Thyroid gland (tissue), 4 donors: ENCODE measurements at regions not wholly inside any gene's neighbourhood (a gene's known extent, or its start where the extent isn't known, plus 50 kb on each side); places are given as distances from the start of the nearest gene placed in this dataset.

ENCODE experiments used
- DNase-seq, 2 donors: peaks; one replicate each; pipeline ENCODE4 v3.0.0-alpha.2; 2019
- H3K27ac ChIP-seq, 3 donors: fragments of 200-600 bp; sonication (generic); 1 replicate in 2 of 3; 2 replicates in 1 of 3; pipeline ENCODE4 v1.5.1; 2016 to 2019; ENCODE audit warnings: mild to moderate bottlenecking in 1 of 3, moderate library complexity in 1 of 3
- H3K27me3 ChIP-seq: fragments of 200-600 bp; sonication (generic); one replicate; pipeline ENCODE4 v1.5.1; 2019
- H3K36me3 ChIP-seq, 2 donors: fragments of 200-600 bp; sonication (generic); one replicate each; pipeline ENCODE4 v1.5.1; 2016 to 2019
- H3K4me1 ChIP-seq, 2 donors: fragments of 200-600 bp; sonication (generic); one replicate each; pipeline ENCODE4 v1.5.1; 2017 to 2019
- H3K4me3 ChIP-seq, 3 donors: fragments of 200-600 bp; sonication (generic); replicated peaks in 1 of 3; 1 replicate in 2 of 3; 2 replicates in 1 of 3; pipeline ENCODE4 v1.5.1; 2016; ENCODE audit warnings: mild to moderate bottlenecking in 1 of 3
- H3K9me3 ChIP-seq: fragments of 200-600 bp; sonication (generic); one replicate; pipeline ENCODE4 v1.5.1; 2017
- CTCF ChIP-seq, 6 experiments: fragments of 200-600 bp in 3 of 6; fragments of 450-650 bp in 3 of 6; sonication (generic) in 3 of 6; IDR thresholded peaks; one replicate each; pipeline ENCODE4 v1.5.1; 2016 to 2019; ENCODE audit warnings: antibody characterized with exemption in 6 of 6, mild to moderate bottlenecking in 2 of 6, inconsistent platforms in 1 of 6, moderate library complexity in 1 of 6
- POLR2A ChIP-seq, 2 donors: fragments of 450-650 bp; IDR thresholded peaks; one replicate each; pipeline ENCODE4 v1.6.1; 2017; ENCODE audit warnings: antibody characterized with exemption in 2 of 2, mild to moderate bottlenecking in 2 of 2, moderate library complexity in 1 of 2
- WGBS, 2 donors: methylation state at CpG; one replicate each; pipeline ENCODE4 v1.1.5; 2017; 5-methylcytosine and 5-hydroxymethylcytosine counted together
- intact Hi-C: fragments of 100-400 bp; cut with DNase I; formaldehyde crosslinking; loops from one replicate; pipeline ENCODE4 v1.15.1; 2023

- H3K9me3 ChIP-seq = no peaks in the 10 kb centered on the region
- H3K27me3 ChIP-seq = no peaks in the 10 kb centered on the region
- H3K36me3 ChIP-seq = no peaks in the 10 kb centered on the region
- no peaks in the 10 kb centered on the region for H3K4me1 ChIP-seq
- 74 to 93% methylated on average over 4 of the region's 4 CpGs for WGBS, 2 donors
- no peak overlapping the region for H3K27ac ChIP-seq
- no peak overlapping the region for H3K4me3 ChIP-seq
- no peak for DNase-seq
- no peak for TF ChIP-seq POLR2A (IDR thresholded peaks at IDR 0.05)
- no peak for TF ChIP-seq CTCF (IDR thresholded peaks at IDR 0.05)
- intact Hi-C loops = no loop called here
These were observed 396.9 kb downstream of the AGTPBP1 start for GRCh38 chr9:85344901-85345300.

- intact Hi-C loops = loop anchor here (10.0 kb wide), 1 partner anchor 55 kb away; no protein-coding TSS in a partner anchor
- H3K27ac ChIP-seq = no peak overlapping the region
These were observed 402.4 kb downstream of the AGTPBP1 start for GRCh38 chr9:85339338-85339737.

GRCh38 chr9:85334228-85334627 lies 407.5 kb downstream of the AGTPBP1 start:
- intact Hi-C loops = loop anchor here (10.0 kb wide), 1 partner anchor 61 kb away; no protein-coding TSS in a partner anchor
- no peak overlapping the region for H3K4me3 ChIP-seq
- no peaks in the 10 kb centered on the region for H3K4me1 ChIP-seq
- no peaks in the 10 kb centered on the region for H3K27me3 ChIP-seq
- H3K9me3 ChIP-seq = no peaks in the 10 kb centered on the region
- WGBS, 2 donors = 84 to 86% methylated on average over 2 of the region's 2 CpGs
- DNase-seq = no peak
- TF ChIP-seq CTCF (IDR thresholded peaks at IDR 0.05) (no peak), POLR2A (IDR thresholded peaks at IDR 0.05) (no peak)
- no peak overlapping the region for H3K27ac ChIP-seq
- H3K36me3 ChIP-seq = no peaks in the 10 kb centered on the region

More at GRCh38 chr9:85339338-85339737, 402.4 kb downstream of the AGTPBP1 start:
- H3K36me3 ChIP-seq = no peaks in the 10 kb centered on the region
- H3K9me3 ChIP-seq = no peaks in the 10 kb centered on the region
- no peaks in the 10 kb centered on the region for H3K4me1 ChIP-seq
- no peak for DNase-seq
- TF ChIP-seq POLR2A (IDR thresholded peaks at IDR 0.05) = no peak
- no peaks in the 10 kb centered on the region for H3K27me3 ChIP-seq
- 48 to 49% methylated on average over 2 of the region's 2 CpGs for WGBS, 2 donors
- H3K4me3 ChIP-seq = no peak overlapping the region

- H3K4me1 ChIP-seq = no peaks in the 10 kb centered on the region
- DNase-seq = no peak
- H3K9me3 ChIP-seq = no peaks in the 10 kb centered on the region
- H3K4me3 ChIP-seq = no peak overlapping the region
- intact Hi-C loops = loop anchor here (10.0 kb wide), 1 partner anchor 62 kb away; no protein-coding TSS in a partner anchor
- no peaks in the 10 kb centered on the region for H3K27me3 ChIP-seq
- WGBS, 2 donors = 80 to 83% methylated on average over 4 of the region's 4 CpGs
- TF ChIP-seq POLR2A (IDR thresholded peaks at IDR 0.05) (no peak), CTCF (IDR thresholded peaks at IDR 0.05) (no peak)
- H3K36me3 ChIP-seq = no peaks in the 10 kb centered on the region
- no peak overlapping the region for H3K27ac ChIP-seq
These were observed 409.3 kb downstream of the AGTPBP1 start for GRCh38 chr9:85332487-85332886.

- no peaks in the 10 kb centered on the region for H3K4me1 ChIP-seq
- 57 to 62% methylated on average over 1 of the region's 1 CpG for WGBS, 2 donors
- H3K27me3 ChIP-seq = no peaks in the 10 kb centered on the region
- no peak overlapping the region for H3K4me3 ChIP-seq
- no peak for DNase-seq
- H3K9me3 ChIP-seq = no peaks in the 10 kb centered on the region
- H3K36me3 ChIP-seq = no peaks in the 10 kb centered on the region
- H3K27ac ChIP-seq = no peak overlapping the region
- intact Hi-C loops = loop anchor here (10.0 kb wide), 1 partner anchor 63 kb away; no protein-coding TSS in a partner anchor
- no peak for TF ChIP-seq CTCF (IDR thresholded peaks at IDR 0.05)
- TF ChIP-seq POLR2A (IDR thresholded peaks at IDR 0.05) = no peak
These were observed 410.1 kb downstream of the AGTPBP1 start for GRCh38 chr9:85331626-85332025.

- 74 to 95% methylated on average over 4 of the region's 4 CpGs for WGBS, 2 donors
- no peak overlapping the region for H3K4me3 ChIP-seq
- no peak overlapping the region for H3K27ac ChIP-seq
- no peak for DNase-seq
- H3K36me3 ChIP-seq = no peaks in the 10 kb centered on the region
- H3K4me1 ChIP-seq = no peaks in the 10 kb centered on the region
- TF ChIP-seq CTCF (IDR thresholded peaks at IDR 0.05) = no peak
- no peak for TF ChIP-seq POLR2A (IDR thresholded peaks at IDR 0.05)
- no peaks in the 10 kb centered on the region for H3K9me3 ChIP-seq
- H3K27me3 ChIP-seq = no peaks in the 10 kb centered on the region
- intact Hi-C loops = no loop called here
These were observed 419.2 kb downstream of the AGTPBP1 start for GRCh38 chr9:85322592-85322991.
